ENCODE measurements at regions not wholly inside any gene's neighbourhood (a gene's known extent, or its start where the extent isn't known, plus 50 kb on each side); places are given as distances from the start of the nearest gene placed in this dataset.
A peak's percentile ranks its signal among the peaks of the same experiment; 100 is the strongest.
"Not testable (repeated sequence)": the region's sequence is repeated elsewhere in the genome, so short reads cannot be mapped to it uniquely, and the experiment has no call there.

DNA sequence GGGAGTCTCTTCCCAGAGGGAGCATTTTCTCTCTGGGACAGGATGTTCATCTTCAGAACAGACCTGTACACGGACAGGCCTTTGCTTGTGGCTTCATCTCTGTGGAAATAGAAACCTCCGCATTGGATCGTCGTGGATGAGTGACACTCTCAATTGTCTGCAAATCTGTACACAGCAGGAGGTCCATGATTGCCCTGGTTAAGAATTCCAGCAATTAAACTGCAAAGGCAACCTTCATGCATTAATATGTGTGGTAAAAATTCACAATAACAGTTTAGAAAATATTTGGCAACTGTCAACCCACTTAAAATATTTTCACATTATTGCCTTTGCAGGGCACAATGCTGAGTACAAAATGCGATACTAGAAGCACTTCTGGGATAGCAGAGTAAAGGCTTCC, 149.8 kb upstream of the SFSWAP start:
- no peaks in the 10 kb centered on the region for H3F3A ChIP-seq (ENCODE audit: insufficient read depth, low read length, poor library complexity, severe bottlenecking)
- H3K9me2 ChIP-seq (ENCODE audit: insufficient read depth, low read length), result no peaks in the 10 kb centered on the region
- H3K27me3 ChIP-seq (ENCODE audit: insufficient read depth, low read depth, low read length), result no peaks in the 10 kb centered on the region
- no peaks in the 10 kb centered on the region for H3K9me3 ChIP-seq (ENCODE audit: low read length)
- H3K79me2 ChIP-seq (replicated peaks; ENCODE audit: insufficient read depth, low read length), result no peaks in the 10 kb centered on the region
- no peak overlapping the region for H3K9ac ChIP-seq (ENCODE audit: low read length)
- H4K20me1 ChIP-seq (ENCODE audit: insufficient read depth), result no peaks in the 10 kb centered on the region
- peak overlapping the region; percentile 21 for H3K4me3 ChIP-seq (ENCODE audit: low read length)
- peak overlapping the region; percentile 20 for H3K27ac ChIP-seq (ENCODE audit: low read length)
- H3K36me3 ChIP-seq (ENCODE audit: insufficient read depth, low read length), result no peaks in the 10 kb centered on the region
- H2AFZ ChIP-seq (ENCODE audit: low read depth, low read length), result no peak overlapping the region
- no peak overlapping the region for H3K4me2 ChIP-seq (ENCODE audit: low read length)
- TF ChIP-seq MXI1 (conservative IDR thresholded peaks at IDR 0.05; ENCODE audit: poor library complexity, severe bottlenecking) (no peak), POLR2AphosphoS5 (IDR thresholded peaks at IDR 0.05) (peak; percentile 24), EP300 (conservative IDR thresholded peaks at IDR 0.05; ENCODE audit: poor library complexity, severe bottlenecking) (no peak)

DNA sequence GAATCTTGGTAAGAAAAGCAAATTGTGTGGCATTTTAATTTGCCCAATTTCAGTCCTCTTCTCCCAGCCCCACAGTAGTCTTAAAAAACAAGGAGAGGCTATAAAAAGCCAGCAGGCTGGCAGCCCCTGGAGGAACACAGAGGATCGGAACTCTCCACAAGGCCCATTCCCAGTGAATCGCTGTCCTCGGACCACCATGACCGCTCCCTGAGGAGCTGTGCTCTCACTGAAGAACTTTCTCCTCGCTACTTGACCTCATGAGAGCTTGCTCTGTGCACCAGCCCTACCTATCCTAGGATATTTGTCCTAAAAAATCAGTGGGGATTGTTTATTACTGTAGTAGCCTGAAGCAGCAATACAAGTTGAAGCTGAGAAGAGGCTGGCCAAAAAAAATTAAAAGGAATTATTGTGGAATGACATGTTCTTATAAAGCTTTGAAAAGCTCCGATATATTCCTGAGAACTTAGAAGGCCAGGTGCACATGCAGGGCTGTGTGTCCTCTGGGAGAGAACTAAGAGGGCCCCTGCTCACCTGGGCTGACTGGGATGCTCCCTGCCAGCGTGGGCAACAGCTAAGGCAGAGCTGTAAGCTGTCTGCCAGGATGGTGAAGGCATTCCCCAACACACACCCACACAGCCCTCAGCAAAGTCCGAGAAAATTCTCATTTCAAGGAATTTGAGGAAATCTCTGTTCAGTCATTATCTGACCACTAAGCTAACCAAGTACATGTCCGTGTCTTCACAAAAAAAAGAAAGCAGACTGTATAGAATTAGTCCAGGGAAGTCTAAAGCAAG, 148.8 kb upstream of the SFSWAP start:
- H3K79me2 ChIP-seq (replicated peaks; ENCODE audit: insufficient read depth, low read length), result no peaks in the 10 kb centered on the region
- H3K4me2 ChIP-seq (ENCODE audit: low read length), result no peak overlapping the region
- TF ChIP-seq POLR2AphosphoS5 (IDR thresholded peaks at IDR 0.05) (no peak), TAF1 (IDR thresholded peaks at IDR 0.05; ENCODE audit: low read depth) (no peak), MXI1 (conservative IDR thresholded peaks at IDR 0.05; ENCODE audit: poor library complexity, severe bottlenecking) (no peak), CTCF (IDR thresholded peaks at IDR 0.05; ENCODE audit: poor library complexity, severe bottlenecking) (no peak), SMC3 (conservative IDR thresholded peaks at IDR 0.05; ENCODE audit: poor library complexity) (no peak), EP300 (conservative IDR thresholded peaks at IDR 0.05; ENCODE audit: poor library complexity, severe bottlenecking) (no peak), EZH2 (IDR thresholded peaks at IDR 0.05; ENCODE audit: borderline replicate concordance, insufficient read depth, low read length, poor library complexity, severe bottlenecking) (no peak), RAD21 (conservative IDR thresholded peaks at IDR 0.05) (no peak)
- TF ChIP-seq, protein P1, sequence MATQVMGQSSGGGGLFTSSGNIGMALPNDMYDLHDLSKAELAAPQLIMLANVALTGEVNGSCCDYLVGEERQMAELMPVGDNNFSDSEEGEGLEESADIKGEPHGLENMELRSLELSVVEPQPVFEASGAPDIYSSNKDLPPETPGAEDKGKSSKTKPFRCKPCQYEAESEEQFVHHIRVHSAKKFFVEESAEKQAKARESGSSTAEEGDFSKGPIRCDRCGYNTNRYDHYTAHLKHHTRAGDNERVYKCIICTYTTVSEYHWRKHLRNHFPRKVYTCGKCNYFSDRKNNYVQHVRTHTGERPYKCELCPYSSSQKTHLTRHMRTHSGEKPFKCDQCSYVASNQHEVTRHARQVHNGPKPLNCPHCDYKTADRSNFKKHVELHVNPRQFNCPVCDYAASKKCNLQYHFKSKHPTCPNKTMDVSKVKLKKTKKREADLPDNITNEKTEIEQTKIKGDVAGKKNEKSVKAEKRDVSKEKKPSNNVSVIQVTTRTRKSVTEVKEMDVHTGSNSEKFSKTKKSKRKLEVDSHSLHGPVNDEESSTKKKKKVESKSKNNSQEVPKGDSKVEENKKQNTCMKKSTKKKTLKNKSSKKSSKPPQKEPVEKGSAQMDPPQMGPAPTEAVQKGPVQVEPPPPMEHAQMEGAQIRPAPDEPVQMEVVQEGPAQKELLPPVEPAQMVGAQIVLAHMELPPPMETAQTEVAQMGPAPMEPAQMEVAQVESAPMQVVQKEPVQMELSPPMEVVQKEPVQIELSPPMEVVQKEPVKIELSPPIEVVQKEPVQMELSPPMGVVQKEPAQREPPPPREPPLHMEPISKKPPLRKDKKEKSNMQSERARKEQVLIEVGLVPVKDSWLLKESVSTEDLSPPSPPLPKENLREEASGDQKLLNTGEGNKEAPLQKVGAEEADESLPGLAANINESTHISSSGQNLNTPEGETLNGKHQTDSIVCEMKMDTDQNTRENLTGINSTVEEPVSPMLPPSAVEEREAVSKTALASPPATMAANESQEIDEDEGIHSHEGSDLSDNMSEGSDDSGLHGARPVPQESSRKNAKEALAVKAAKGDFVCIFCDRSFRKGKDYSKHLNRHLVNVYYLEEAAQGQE (IDR thresholded peaks at IDR 0.05; ENCODE audit: borderline replicate concordance), result no peak
- H3K27ac ChIP-seq (ENCODE audit: low read length), result no peak overlapping the region
- H3K27me3 ChIP-seq (ENCODE audit: insufficient read depth, low read depth, low read length), result no peaks in the 10 kb centered on the region
- H3K36me3 ChIP-seq (ENCODE audit: insufficient read depth, low read length), result no peaks in the 10 kb centered on the region
- no peaks in the 10 kb centered on the region for H3K9me3 ChIP-seq (ENCODE audit: low read length)
- no peaks in the 10 kb centered on the region for H3K9me2 ChIP-seq (ENCODE audit: insufficient read depth, low read length)
- no peaks in the 10 kb centered on the region for H3F3A ChIP-seq (ENCODE audit: insufficient read depth, low read length, poor library complexity, severe bottlenecking)
- H2AFZ ChIP-seq (ENCODE audit: low read depth, low read length), result no peak overlapping the region
- no peaks in the 10 kb centered on the region for H4K20me1 ChIP-seq (ENCODE audit: insufficient read depth)
- no peak overlapping the region for H3K4me3 ChIP-seq (ENCODE audit: low read length)
- H3K9ac ChIP-seq (ENCODE audit: low read length), result no peak overlapping the region

DNA sequence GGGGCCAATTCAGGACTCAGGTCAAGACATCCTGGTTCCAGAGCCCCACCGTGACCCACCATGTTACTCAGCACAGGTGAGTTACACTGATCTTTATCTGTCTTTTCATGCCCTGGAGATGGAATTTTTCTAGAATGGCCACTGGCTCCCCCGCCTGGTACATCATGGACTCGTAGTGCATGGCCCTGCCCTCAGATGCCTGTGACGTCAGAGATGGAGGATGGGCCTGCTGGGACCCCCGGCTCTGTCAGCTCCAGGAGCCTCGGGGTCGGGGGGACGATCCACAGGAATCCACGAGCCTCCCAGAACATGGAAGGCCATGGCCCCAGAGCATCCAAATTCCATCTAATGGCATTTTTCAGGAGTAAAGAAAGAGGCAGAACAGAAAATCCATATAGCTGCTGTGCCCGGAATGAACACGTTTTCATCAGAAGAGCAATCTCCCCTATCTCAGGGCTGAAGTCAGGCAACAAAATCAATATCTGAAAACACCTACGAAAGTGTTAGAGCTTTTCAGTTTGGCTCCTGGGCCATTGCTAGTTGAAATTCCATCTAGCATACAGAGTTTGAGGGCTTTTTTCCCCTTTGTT, 146.7 kb upstream of the SFSWAP start:
- not testable (repeated sequence) for H3K9me2 ChIP-seq (ENCODE audit: insufficient read depth, low read length); H3K36me3 ChIP-seq (ENCODE audit: insufficient read depth, low read length); H3K27me3 ChIP-seq (ENCODE audit: insufficient read depth, low read depth, low read length); H3K79me2 ChIP-seq (replicated peaks; ENCODE audit: insufficient read depth, low read length); H3K27ac ChIP-seq (ENCODE audit: low read length); H4K20me1 ChIP-seq (ENCODE audit: insufficient read depth); H2AFZ ChIP-seq (ENCODE audit: low read depth, low read length); H3K9ac ChIP-seq (ENCODE audit: low read length); H3K4me2 ChIP-seq (ENCODE audit: low read length); H3K4me3 ChIP-seq (ENCODE audit: low read length); H3K9me3 ChIP-seq (ENCODE audit: low read length); H3F3A ChIP-seq (ENCODE audit: insufficient read depth, low read length, poor library complexity, severe bottlenecking)

Measured in neural cell (in vitro differentiated cells).